Stomach smooth muscle (tissue), 2 donors: ENCODE measurements at regions not wholly inside any gene's neighbourhood (a gene's known extent, or its start where the extent isn't known, plus 50 kb on each side); places are given as distances from the start of the nearest gene placed in this dataset.

Experiments used
- H3K27ac ChIP-seq: one replicate; pipeline ENCODE4 v1.7.0; 2013; ENCODE audit warnings: mild to moderate bottlenecking, low read length, inconsistent platforms
- H3K27me3 ChIP-seq, 2 donors: one replicate each; pipeline ENCODE4 v1.7.0; 2013; ENCODE audit warnings: low read length in 2 of 2; ENCODE audit not compliant: insufficient read depth in 2 of 2, control insufficient read depth in 1 of 2
- H3K36me3 ChIP-seq, 2 donors: one replicate each; pipeline ENCODE4 v1.7.0; 2013; ENCODE audit warnings: low read length in 2 of 2; ENCODE audit not compliant: control insufficient read depth in 2 of 2, insufficient read depth in 2 of 2
- H3K4me1 ChIP-seq: one replicate; pipeline ENCODE4 v1.7.0; 2013; ENCODE audit warnings: low read length; ENCODE audit not compliant: control insufficient read depth, insufficient read depth
- H3K4me3 ChIP-seq, 2 donors: one replicate each; pipeline ENCODE4 v1.7.0; 2013; ENCODE audit warnings: low read length in 2 of 2
- H3K9ac ChIP-seq, 2 donors: one replicate each; pipeline ENCODE4 v1.7.0; 2013; ENCODE audit warnings: low read length in 2 of 2, mild to moderate bottlenecking in 1 of 2
- H3K9me3 ChIP-seq, 2 donors: one replicate each; pipeline ENCODE4 v1.7.0; 2013; ENCODE audit warnings: low read length in 2 of 2; ENCODE audit not compliant: control insufficient read depth in 2 of 2
- donor health status: healthy.
- donor health status: Pancreatic carcinoma.

- Histone ChIP-seq H3K27ac (no peak overlapping the region), H3K36me3 (no peaks in the 10 kb centered on the region), H3K4me3 (no peak overlapping the region), H3K9ac (no peak overlapping the region), H3K27me3 (peaks cover 0 to 2% of the 10 kb centered on the region in 2 donors), H3K4me1 (peaks cover 36% of the 10 kb centered on the region), H3K9me3 (no peaks in the 10 kb centered on the region)
Measured at GRCh38 chr20:57809661-57810172, 99.9 kb upstream of the PMEPA1 start.

GRCh38 chr20:57809149-57809548, 99.3 kb upstream of the PMEPA1 start:
- H3K9me3 ChIP-seq = no peaks in the 10 kb centered on the region
- H3K4me3 ChIP-seq = no peak overlapping the region
- H3K9ac ChIP-seq = no peak overlapping the region
- H3K27ac ChIP-seq = no peak overlapping the region
- peaks cover 0 to 2% of the 10 kb centered on the region in 2 donors for H3K27me3 ChIP-seq
- H3K4me1 ChIP-seq = peaks cover 36% of the 10 kb centered on the region
- H3K36me3 ChIP-seq = no peaks in the 10 kb centered on the region

GRCh38 chr20:57808264-57809070, 98.7 kb upstream of the PMEPA1 start:
- H3K4me3 ChIP-seq = no peak overlapping the region
- H3K27ac ChIP-seq = peak overlapping the region; percentile 6
- peaks cover 0 to 2% of the 10 kb centered on the region in 2 donors for H3K27me3 ChIP-seq

GRCh38 chr20:57807401-57808263, 97.8 kb upstream of the PMEPA1 start:
- Histone ChIP-seq H3K4me3 (no peak overlapping the region), H3K27me3 (peaks cover 0 to 2% of the 10 kb centered on the region in 2 donors), H3K4me1 (peaks cover 36% of the 10 kb centered on the region), H3K9me3 (no peaks in the 10 kb centered on the region), H3K27ac (no peak overlapping the region), H3K36me3 (no peaks in the 10 kb centered on the region), H3K9ac (no peak overlapping the region)

More at GRCh38 chr20:57808264-57809070, 98.7 kb upstream of the PMEPA1 start:
- Histone ChIP-seq H3K9me3 (no peaks in the 10 kb centered on the region), H3K9ac (no peak overlapping the region), H3K36me3 (no peaks in the 10 kb centered on the region), H3K4me1 (peaks cover 36% of the 10 kb centered on the region)

- Histone ChIP-seq H3K9me3 (no peaks in the 10 kb centered on the region), H3K9ac (no peak overlapping the region), H3K27ac (no peak overlapping the region), H3K27me3 (peaks cover 0 to 2% of the 10 kb centered on the region in 2 donors), H3K4me1 (peaks cover 36% of the 10 kb centered on the region), H3K4me3 (no peak overlapping the region), H3K36me3 (no peaks in the 10 kb centered on the region)
Measured at GRCh38 chr20:57806975-57807374, 97.2 kb upstream of the PMEPA1 start.

GRCh38 chr20:57806476-57806875, 96.7 kb upstream of the PMEPA1 start:
- Histone ChIP-seq H3K4me1 (peaks cover 36% of the 10 kb centered on the region), H3K9me3 (no peaks in the 10 kb centered on the region), H3K27ac (no peak overlapping the region), H3K36me3 (no peaks in the 10 kb centered on the region), H3K9ac (no peak overlapping the region), H3K27me3 (peaks cover 0 to 2% of the 10 kb centered on the region in 2 donors), H3K4me3 (no peak overlapping the region)

- H3K4me1 ChIP-seq = peaks cover 33% of the 10 kb centered on the region
- no peak overlapping the region for H3K9ac ChIP-seq
- no peaks in the 10 kb centered on the region for H3K9me3 ChIP-seq
- no peak overlapping the region for H3K27ac ChIP-seq
- no peak overlapping the region for H3K4me3 ChIP-seq
- peaks cover 0 to 2% of the 10 kb centered on the region in 2 donors for H3K27me3 ChIP-seq
- H3K36me3 ChIP-seq = no peaks in the 10 kb centered on the region
Measured at GRCh38 chr20:57805747-57806146, 95.9 kb upstream of the PMEPA1 start.

GRCh38 chr20:57804470-57805250, 94.8 kb upstream of the PMEPA1 start:
- Histone ChIP-seq H3K9ac (no peak overlapping the region), H3K9me3 (no peaks in the 10 kb centered on the region), H3K27me3 (peaks cover 0 to 2% of the 10 kb centered on the region in 2 donors), H3K4me1 (peaks cover 26% of the 10 kb centered on the region), H3K36me3 (no peaks in the 10 kb centered on the region), H3K27ac (no peak overlapping the region), H3K4me3 (no peak overlapping the region)

- no peak overlapping the region for H3K4me3 ChIP-seq
- H3K9me3 ChIP-seq = no peaks in the 10 kb centered on the region
- H3K4me1 ChIP-seq = peaks cover 20% of the 10 kb centered on the region
- H3K27ac ChIP-seq = no peak overlapping the region
- H3K36me3 ChIP-seq = no peaks in the 10 kb centered on the region
- no peak overlapping the region for H3K9ac ChIP-seq
- peaks cover 0 to 2% of the 10 kb centered on the region in 2 donors for H3K27me3 ChIP-seq
Measured at GRCh38 chr20:57803508-57804005, 93.7 kb upstream of the PMEPA1 start.
